GM23338 (cell line): ENCODE measurements at regions not wholly inside any gene's neighbourhood (a gene's known extent, or its start where the extent isn't known, plus 50 kb on each side); places are given as distances from the start of the nearest gene placed in this dataset.

Source experiments
- CTCF ChIP-seq, 2 experiments: fragments of 200-600 bp in 1 of 2; sonication (generic) in 1 of 2; conservative IDR thresholded peaks; 2 replicates each; pipeline versions ENCODE4 v1.5.1 to v1.6.1; 2016 to 2017; ENCODE audit warnings: antibody characterized with exemption in 2 of 2, low read depth in 2 of 2, mild to moderate bottlenecking in 2 of 2, moderate library complexity in 1 of 2
- ETS1 ChIP-seq: IDR thresholded peaks from 2 replicates; pipeline ENCODE4 v1.6.1; 2016; ENCODE audit warnings: antibody characterized with exemption

GRCh38 chr19:28521614-28522544, 691.1 kb downstream of the UQCRFS1 start:
- TF ChIP-seq CTCF (conservative IDR thresholded peaks at IDR 0.05; ENCODE audit: low read depth in 2 of 2) (no peak), ETS1 (no peak)
